HL-60 (cell line): ENCODE measurements at regions not wholly inside any gene's neighbourhood (a gene's known extent, or its start where the extent isn't known, plus 50 kb on each side); places are given as distances from the start of the nearest gene placed in this dataset.
A peak's percentile ranks its signal among the peaks of the same experiment; 100 is the strongest.

Experiments
- DNase-seq, 2 experiments: peaks; one replicate each; pipeline ENCODE4 v3.0.0-alpha.2; 2010 to 2020; ENCODE audit warnings: low read depth in 1 of 2, low spot score in 1 of 2
- H3K27ac ChIP-seq: fragments of 250-450 bp; sonication (Bioruptor Pico); replicated peaks from 2 replicates; pipeline ENCODE4 v1.5.1; 2020; ENCODE audit warnings: mild to moderate bottlenecking, moderate library complexity
- H3K27me3 ChIP-seq: fragments of 250-450 bp; sonication (Bioruptor Pico); 2 replicates; pipeline ENCODE4 v1.5.1; 2021; ENCODE audit warnings: mild to moderate bottlenecking, moderate library complexity; ENCODE audit not compliant: insufficient read depth, poor library complexity, severe bottlenecking
- H3K4me3 ChIP-seq: replicated peaks from 2 replicates; pipeline ENCODE4 v1.5.1; 2011; ENCODE audit warnings: mild to moderate bottlenecking, control low read depth, low read length; ENCODE audit not compliant: insufficient read depth
- CTCF ChIP-seq: IDR thresholded peaks from one replicate; pipeline ENCODE4 v1.5.1; 2011; ENCODE audit warnings: low read length, control low read depth, inconsistent platforms; ENCODE audit not compliant: insufficient read depth
- GABPA ChIP-seq: IDR thresholded peaks from 2 replicates; pipeline ENCODE4 v1.6.1; 2012; ENCODE audit warnings: low read depth
- POLR2AphosphoS5 ChIP-seq: IDR thresholded peaks from 2 replicates; pipeline ENCODE4 v1.6.1; 2012; ENCODE audit warnings: low read depth
- REST ChIP-seq: IDR thresholded peaks from 2 replicates; pipeline ENCODE4 v1.6.1; 2012; ENCODE audit warnings: low read depth; ENCODE audit not compliant: insufficient replicate concordance
- SPI1 ChIP-seq: IDR thresholded peaks from 2 replicates; pipeline ENCODE4 v1.6.1; 2012; ENCODE audit warnings: low read depth, mild to moderate bottlenecking, borderline replicate concordance

GRCh38 chrX:39618178-39618577, 479.6 kb downstream of the BCOR start:
- no peak overlapping the region for H3K27ac ChIP-seq
- DNase-seq = no peak
- H3K4me3 ChIP-seq = no peak overlapping the region
- no peak for TF ChIP-seq REST
- TF ChIP-seq CTCF = no peak
- TF ChIP-seq POLR2AphosphoS5 = no peak
- TF ChIP-seq GABPA = no peak
- no peak for TF ChIP-seq SPI1
- H3K27me3 ChIP-seq = peaks cover 7% of the 10 kb centered on the region

- no peak overlapping the region for H3K27ac ChIP-seq
- no peak overlapping the region for H3K4me3 ChIP-seq
- DNase-seq = peak in 1 of 2 experiments; percentile 13
- peaks cover 2% of the 10 kb centered on the region for H3K27me3 ChIP-seq
- no peak for TF ChIP-seq REST
- no peak for TF ChIP-seq CTCF
- no peak for TF ChIP-seq GABPA
- TF ChIP-seq SPI1 = no peak
- TF ChIP-seq POLR2AphosphoS5 = no peak
Measured at GRCh38 chrX:39619182-39620009, 478.4 kb downstream of the BCOR start.

- Histone ChIP-seq H3K4me3 (no peak overlapping the region), H3K27ac (no peak overlapping the region), H3K27me3 (no peaks in the 10 kb centered on the region)
- no peak for DNase-seq
- TF ChIP-seq SPI1 = no peak
- no peak for TF ChIP-seq REST
- TF ChIP-seq CTCF = no peak
- no peak for TF ChIP-seq POLR2AphosphoS5
- TF ChIP-seq GABPA = no peak
Measured at GRCh38 chrX:39624166-39624565, 473.6 kb downstream of the BCOR start.
